GM12865 (cell line): ENCODE measurements at regions not wholly inside any gene's neighbourhood (a gene's known extent, or its start where the extent isn't known, plus 50 kb on each side); places are given as distances from the start of the nearest gene placed in this dataset.

Source experiments
- DNase-seq: peaks from one replicate; pipeline ENCODE4 v3.0.0; 2010; ENCODE audit warnings: low read depth
- H3K4me3 ChIP-seq: 2 replicates; pipeline ENCODE4 v1.5.1; 2011; ENCODE audit warnings: mild to moderate bottlenecking, low read depth, low read length, control low read depth
- TF ChIP-seq, protein P1 (sequence below): IDR thresholded peaks from 2 replicates; pipeline ENCODE4 v1.5.1; 2011; ENCODE audit warnings: low read length, control low read depth, low read depth, inconsistent platforms; ENCODE audit not compliant: insufficient read depth; ENCODE audit errors: missing control alignments

- DNase-seq: no peak
- H3K4me3 ChIP-seq: no peak overlapping the region
- TF ChIP-seq, protein P1, sequence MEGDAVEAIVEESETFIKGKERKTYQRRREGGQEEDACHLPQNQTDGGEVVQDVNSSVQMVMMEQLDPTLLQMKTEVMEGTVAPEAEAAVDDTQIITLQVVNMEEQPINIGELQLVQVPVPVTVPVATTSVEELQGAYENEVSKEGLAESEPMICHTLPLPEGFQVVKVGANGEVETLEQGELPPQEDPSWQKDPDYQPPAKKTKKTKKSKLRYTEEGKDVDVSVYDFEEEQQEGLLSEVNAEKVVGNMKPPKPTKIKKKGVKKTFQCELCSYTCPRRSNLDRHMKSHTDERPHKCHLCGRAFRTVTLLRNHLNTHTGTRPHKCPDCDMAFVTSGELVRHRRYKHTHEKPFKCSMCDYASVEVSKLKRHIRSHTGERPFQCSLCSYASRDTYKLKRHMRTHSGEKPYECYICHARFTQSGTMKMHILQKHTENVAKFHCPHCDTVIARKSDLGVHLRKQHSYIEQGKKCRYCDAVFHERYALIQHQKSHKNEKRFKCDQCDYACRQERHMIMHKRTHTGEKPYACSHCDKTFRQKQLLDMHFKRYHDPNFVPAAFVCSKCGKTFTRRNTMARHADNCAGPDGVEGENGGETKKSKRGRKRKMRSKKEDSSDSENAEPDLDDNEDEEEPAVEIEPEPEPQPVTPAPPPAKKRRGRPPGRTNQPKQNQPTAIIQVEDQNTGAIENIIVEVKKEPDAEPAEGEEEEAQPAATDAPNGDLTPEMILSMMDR: no peak
Measured at GRCh38 chrX:99722094-99722493, 688.0 kb downstream of the PCDH19 start.

GRCh38 chrX:99719140-99719539, 690.9 kb downstream of the PCDH19 start:
- no peak overlapping the region for H3K4me3 ChIP-seq
- TF ChIP-seq, protein P1: no peak
- no peak for DNase-seq

DNA sequence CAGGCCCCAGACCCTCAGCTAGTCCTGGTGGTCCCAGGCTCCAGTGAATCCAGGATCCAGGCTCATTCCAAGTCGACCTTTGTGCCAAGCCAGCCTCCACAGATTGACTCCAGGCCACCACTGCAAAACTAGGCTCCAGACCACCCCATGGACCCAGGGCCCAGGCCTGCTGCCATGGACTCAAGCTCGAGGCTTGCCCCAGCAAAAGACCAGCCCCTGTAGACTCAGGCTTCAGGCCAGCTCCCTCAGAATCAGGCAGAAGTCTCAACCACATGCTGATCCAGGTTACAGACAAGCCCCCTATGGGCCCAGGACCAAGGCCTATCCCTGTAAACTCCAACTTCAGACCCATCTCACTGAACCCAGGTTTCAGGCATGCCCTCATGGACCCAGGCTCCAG, 692.4 kb downstream of the PCDH19 start:
- H3K4me3 ChIP-seq: no peak overlapping the region
- no peak for DNase-seq
- TF ChIP-seq, protein P1: no peak

DNA sequence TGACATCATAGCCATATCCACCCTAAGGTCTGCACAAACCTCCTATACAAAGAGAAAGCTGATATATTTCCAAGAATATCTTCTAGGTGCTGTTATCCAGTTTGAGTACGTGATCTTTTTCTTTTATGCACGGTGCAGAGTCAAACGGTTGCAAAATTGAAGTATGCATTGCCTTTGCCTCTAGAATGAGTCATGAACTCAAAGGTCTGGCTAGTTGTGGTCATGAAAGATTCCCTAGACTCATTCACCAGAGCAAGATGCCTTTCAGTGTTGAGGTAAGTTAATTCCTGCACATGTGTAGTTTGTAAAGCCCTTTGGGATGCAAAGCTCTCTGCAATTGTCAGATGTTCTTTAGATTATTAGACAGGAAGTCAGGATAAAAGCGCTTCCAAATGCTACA, 704.4 kb downstream of the PCDH19 start:
- DNase-seq: no peak
- TF ChIP-seq, protein P1: no peak
- no peak overlapping the region for H3K4me3 ChIP-seq

DNA sequence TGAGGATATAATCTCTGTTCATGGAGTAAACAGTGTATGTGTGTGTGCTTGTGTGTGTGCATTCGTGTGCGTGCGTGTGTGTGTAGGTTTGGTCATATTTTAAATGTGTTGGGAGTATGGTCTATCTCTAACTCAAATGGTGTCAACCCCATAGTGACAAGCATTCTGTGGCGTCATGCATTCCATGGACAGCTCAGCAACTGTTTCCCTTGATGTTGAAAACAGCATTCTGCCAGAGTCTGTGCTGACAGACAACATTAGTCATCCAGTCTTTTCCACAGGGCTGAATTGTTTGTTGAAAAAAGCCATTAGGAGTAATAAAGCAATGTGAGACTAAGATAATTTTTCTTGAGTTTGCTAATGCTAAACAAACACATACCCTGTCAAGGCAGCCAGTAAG, 706.6 kb downstream of the PCDH19 start:
- TF ChIP-seq, protein P1: no peak
- no peak overlapping the region for H3K4me3 ChIP-seq
- DNase-seq: no peak

DNA sequence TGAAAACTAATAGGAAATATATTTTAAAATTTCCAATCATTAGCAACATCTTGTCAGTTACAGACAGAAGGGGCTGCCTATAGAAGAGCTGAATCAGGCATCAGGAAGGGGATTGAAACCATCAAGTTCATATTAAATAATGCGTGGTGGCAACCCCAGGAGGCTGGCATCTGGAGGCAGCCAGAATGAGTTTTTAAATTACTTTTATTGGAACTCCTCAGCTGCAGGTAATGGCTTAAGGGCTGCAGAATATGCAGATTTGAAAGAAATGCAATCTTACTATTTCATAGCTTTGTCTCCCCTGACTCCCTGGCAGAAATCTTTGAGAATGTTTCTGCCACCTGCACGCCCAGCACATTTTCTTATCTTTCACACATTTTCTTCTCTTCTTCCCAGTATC, 711.6 kb downstream of the PCDH19 start:
- DNase-seq: no peak
- H3K4me3 ChIP-seq: no peak overlapping the region

GRCh38 chrX:99663136-99663535, 746.9 kb downstream of the PCDH19 start:
- TF ChIP-seq, protein P1: no peak
- no peak overlapping the region for H3K4me3 ChIP-seq
- DNase-seq: no peak

More for the DNA sequence above, 711.6 kb downstream of the PCDH19 start:
- TF ChIP-seq, protein P1: no peak
